GM18508 (cell line): ENCODE measurements at regions not wholly inside any gene's neighbourhood (a gene's known extent, or its start where the extent isn't known, plus 50 kb on each side); places are given as distances from the start of the nearest gene placed in this dataset.
"Not testable (repeated sequence)": the region's sequence is repeated elsewhere in the genome, so short reads cannot be mapped to it uniquely, and the experiment has no call there.

ENCODE experiments used
- ATAC-seq: cut with Tn5 transposase; IDR thresholded peaks from one replicate; pipeline ENCODE4 v1.9.1; 2021; ENCODE audit warnings: moderate number of reproducible peaks; ENCODE audit not compliant: insufficient read depth, unreplicated experiment

- no peak for ATAC-seq
Measured at GRCh38 chr7:46619723-46620310, 698.7 kb upstream of the IGFBP3 start.

GRCh38 chr7:46616636-46617035 is 695.6 kb upstream of the IGFBP3 start:
- ATAC-seq = no peak

- no peak for ATAC-seq
Measured at GRCh38 chr7:46613551-46613950, 692.5 kb upstream of the IGFBP3 start.

GRCh38 chr7:46613116-46613515 is 692.0 kb upstream of the IGFBP3 start:
- ATAC-seq = no peak

- no peak for ATAC-seq
Measured at GRCh38 chr7:46611508-46611907, 690.4 kb upstream of the IGFBP3 start.

- ATAC-seq = no peak
Measured at GRCh38 chr7:46610746-46611145, 689.7 kb upstream of the IGFBP3 start.

- no peak for ATAC-seq
Measured at GRCh38 chr7:46607176-46607575, 686.1 kb upstream of the IGFBP3 start.

GRCh38 chr7:46606761-46607160 is 685.7 kb upstream of the IGFBP3 start:
- no peak for ATAC-seq

- no peak for ATAC-seq
Measured at GRCh38 chr7:46604241-46604661, 683.2 kb upstream of the IGFBP3 start.

GRCh38 chr7:46603780-46604179 is 682.7 kb upstream of the IGFBP3 start:
- ATAC-seq = no peak

- no peak for ATAC-seq
Measured at GRCh38 chr7:46603296-46603752, 682.3 kb upstream of the IGFBP3 start.

- no peak for ATAC-seq
Measured at GRCh38 chr7:46600340-46600739, 679.3 kb upstream of the IGFBP3 start.

GRCh38 chr7:46594831-46595230 is 673.8 kb upstream of the IGFBP3 start:
- ATAC-seq = not testable (repeated sequence)

GRCh38 chr7:46590918-46591905 is 670.1 kb upstream of the IGFBP3 start:
- ATAC-seq = not testable (repeated sequence)

GRCh38 chr7:46589286-46589685 is 668.2 kb upstream of the IGFBP3 start:
- ATAC-seq = no peak

- no peak for ATAC-seq
Measured at GRCh38 chr7:46586406-46586805, 665.3 kb upstream of the IGFBP3 start.

GRCh38 chr7:46583656-46584055 is 662.6 kb upstream of the IGFBP3 start:
- no peak for ATAC-seq

- ATAC-seq = no peak
Measured at GRCh38 chr7:46581268-46581667, 660.2 kb upstream of the IGFBP3 start.

GRCh38 chr7:46580766-46581165 is 659.7 kb upstream of the IGFBP3 start:
- ATAC-seq = no peak

GRCh38 chr7:46577394-46577793 is 656.3 kb upstream of the IGFBP3 start:
- no peak for ATAC-seq

GRCh38 chr7:46576950-46577349 is 655.9 kb upstream of the IGFBP3 start:
- ATAC-seq = no peak
